ENCODE measurements at regions not wholly inside any gene's neighbourhood (a gene's known extent, or its start where the extent isn't known, plus 50 kb on each side); places are given as distances from the start of the nearest gene placed in this dataset.

DNA sequence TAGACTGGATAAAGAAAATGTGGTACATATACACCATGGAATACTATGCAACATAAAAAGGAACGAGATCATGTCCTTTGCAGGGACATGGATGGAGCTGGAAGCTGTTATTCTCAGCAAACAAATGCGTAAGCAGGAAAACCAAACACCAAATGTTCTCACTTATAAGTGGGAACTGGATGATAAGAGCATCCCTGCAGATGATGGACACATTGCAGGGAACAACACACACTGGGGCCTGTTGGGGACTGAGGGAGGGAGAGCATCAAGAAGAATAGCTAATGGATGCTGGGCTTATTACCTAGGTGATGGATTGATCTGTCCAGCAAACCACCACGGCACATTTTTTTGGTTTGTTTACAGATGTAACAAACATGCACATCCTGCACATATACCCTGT, 470.5 kb upstream of the CITED2 start:
- TF ChIP-seq EZH2 (IDR thresholded peaks at IDR 0.05; ENCODE audit: insufficient read depth, poor library complexity, severe bottlenecking) (no peak), EZH2phosphoT487 (IDR thresholded peaks at IDR 0.05; ENCODE audit: insufficient read depth, low read depth) (no peak)

Data from GM23248 (cell line).